Activated T-cell treated with anti-CD3 and anti-CD28 coated beads, Interleukin-2, amount 50 U/mL, for 48 hours (primary cell): ENCODE measurements at regions not wholly inside any gene's neighbourhood (a gene's known extent, or its start where the extent isn't known, plus 50 kb on each side); places are given as distances from the start of the nearest gene placed in this dataset.
"Not testable (repeated sequence)": the region's sequence is repeated elsewhere in the genome, so short reads cannot be mapped to it uniquely, and the experiment has no call there.

Experiments used
- DNase-seq, 2 experiments: peaks; one replicate each; pipeline ENCODE4 v3.0.0-alpha.2; 2020

DNA sequence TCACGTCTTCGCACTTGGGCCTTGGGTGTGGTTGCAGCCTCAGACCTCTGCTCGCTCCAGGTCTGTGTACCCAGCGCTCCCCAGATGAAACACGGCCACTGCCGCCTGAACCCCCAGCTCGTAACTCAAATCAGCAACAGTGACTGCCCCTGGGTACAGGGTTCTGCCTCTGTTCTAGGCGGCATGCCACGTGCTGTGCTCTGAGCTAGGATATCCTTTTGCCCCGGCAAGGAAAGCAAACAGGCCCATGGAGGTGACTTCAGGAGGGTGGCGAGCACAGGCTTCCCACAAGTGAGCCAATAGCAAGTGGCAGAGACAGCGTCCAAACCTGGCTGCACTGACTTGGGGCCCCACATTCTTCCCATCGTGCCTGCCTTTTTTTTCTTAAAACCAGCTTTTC is 96.3 kb upstream of the PZP start:
- not testable (repeated sequence) for DNase-seq

DNA sequence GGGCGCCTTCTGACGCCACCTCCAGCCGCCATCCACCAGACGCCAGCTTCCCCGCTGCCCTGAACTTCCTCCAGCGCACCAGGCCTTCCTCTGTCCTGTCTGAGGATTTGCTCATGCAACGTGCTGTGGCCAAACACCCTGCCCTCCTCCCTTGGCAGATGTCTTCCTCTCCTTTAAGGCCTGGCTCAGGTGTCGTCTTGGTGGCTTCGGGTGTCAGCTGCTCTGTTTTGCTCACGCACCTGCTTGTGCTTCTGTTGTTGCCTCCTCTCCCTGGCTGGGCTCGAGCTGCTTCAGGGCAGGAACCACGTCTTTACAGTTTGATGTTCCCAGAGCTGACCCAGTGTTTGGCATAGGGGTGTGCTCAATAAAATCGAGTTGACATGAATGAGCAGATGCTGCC is 87.7 kb upstream of the PZP start:
- not testable (repeated sequence) for DNase-seq

DNA sequence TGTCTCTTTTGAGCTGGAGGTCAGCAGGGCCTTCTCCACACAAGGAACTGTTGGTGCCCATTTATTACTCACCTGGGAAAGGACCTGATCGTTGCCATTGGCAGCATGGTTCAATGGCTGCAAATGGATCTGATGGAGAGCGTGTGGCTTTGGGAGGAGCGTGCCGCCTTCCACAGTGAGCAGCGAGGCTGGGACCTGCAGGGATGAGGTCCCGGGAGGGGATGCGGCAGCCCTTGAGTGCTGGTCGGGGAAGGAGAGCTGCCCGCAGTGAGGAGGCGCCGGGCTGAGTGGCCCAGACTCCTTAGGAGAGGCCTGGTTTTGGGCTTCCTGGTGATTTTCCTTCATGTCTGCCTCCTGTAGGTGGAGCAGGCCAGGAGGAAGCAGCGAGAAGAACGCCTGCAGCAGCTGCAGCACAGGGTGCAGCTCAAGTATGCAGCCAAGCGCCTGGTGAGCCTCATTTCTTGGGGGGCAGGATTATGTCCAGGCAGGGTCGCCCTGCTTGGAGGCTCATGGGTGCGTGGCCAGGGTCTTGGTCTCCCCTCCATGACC is 86.0 kb upstream of the PZP start:
- not testable (repeated sequence) for DNase-seq

DNA sequence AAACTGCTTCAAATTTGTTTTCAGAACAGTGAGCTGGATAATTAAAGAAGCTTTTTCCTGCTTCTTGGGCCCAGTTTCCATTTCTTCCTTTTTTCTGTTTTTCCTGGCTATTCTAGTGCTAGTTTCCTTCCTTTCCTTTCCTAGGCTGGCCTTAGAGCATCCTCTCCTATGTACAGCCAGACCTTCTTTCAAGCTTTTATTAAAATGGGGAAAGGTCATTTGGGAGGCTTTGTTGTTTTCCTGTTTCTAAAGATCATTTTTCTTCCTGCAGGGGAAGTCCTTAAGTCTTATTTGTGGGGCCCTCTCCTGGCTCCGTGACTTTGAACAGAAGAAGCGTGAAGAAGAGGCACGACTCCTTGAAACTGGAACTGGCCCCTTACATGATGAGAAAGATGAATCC is 85.2 kb upstream of the PZP start:
- DNase-seq, result not testable (repeated sequence)

DNA sequence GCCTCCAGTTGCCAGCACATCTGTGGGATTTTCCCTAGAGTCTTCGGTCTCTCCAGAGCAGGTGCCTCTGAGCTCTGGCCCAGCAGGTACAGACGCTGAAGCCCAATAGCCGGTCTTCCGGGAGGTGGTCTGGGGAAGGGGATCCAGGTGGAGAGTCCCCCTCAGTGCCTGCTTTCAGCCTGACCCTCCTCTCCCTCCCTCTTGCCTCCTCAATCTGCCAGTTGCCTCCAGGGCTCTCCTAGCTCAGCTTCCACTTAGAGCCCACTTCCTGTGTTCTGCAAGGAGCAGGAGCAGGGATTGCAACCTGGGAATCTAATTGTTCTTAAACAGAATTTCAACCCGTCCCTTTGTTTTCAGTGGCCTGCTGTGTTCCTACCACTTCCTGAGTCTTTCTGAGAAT is 81.8 kb upstream of the PZP start:
- DNase-seq, result not testable (repeated sequence)

DNA sequence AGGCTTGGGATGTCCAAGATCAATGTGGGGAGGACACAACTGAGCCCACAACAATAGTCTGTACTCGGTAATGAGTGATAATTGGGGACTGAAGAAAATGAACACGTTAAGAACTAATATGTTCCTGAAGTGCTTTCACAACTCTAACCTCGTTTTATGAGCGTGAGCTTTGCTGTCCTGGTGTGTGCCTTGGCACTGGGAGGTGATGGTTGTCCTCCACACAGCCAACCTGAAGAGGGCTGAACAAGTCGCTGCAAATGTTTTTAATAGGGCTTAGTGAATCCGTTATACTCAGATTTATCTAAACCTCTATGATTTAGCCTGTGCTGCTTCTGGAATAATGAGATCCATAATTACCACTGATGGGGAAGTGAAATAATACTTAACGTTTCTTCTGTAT is 76.5 kb upstream of the PZP start:
- not testable (repeated sequence) for DNase-seq

DNA sequence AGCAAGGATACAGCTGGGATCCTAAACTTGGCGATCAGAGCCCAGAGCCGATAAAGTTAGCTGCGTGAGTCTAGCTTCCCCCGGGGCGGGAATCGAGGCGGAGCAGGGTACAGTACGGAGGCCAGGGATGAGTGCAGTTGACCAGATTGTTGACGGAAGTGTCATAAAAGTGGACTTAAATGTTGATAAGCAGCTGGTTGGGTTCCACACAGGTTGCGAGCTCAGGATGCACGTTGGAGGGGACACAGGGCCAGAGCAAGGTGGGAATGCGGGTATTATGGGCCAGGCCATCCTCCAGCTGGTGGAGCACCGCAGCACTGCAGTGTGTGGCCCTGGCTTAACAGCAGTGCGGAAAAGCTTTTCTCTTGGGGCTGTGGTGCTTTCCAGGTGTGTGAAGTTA is 76.0 kb upstream of the PZP start:
- DNase-seq, result peak; percentile 27

DNA sequence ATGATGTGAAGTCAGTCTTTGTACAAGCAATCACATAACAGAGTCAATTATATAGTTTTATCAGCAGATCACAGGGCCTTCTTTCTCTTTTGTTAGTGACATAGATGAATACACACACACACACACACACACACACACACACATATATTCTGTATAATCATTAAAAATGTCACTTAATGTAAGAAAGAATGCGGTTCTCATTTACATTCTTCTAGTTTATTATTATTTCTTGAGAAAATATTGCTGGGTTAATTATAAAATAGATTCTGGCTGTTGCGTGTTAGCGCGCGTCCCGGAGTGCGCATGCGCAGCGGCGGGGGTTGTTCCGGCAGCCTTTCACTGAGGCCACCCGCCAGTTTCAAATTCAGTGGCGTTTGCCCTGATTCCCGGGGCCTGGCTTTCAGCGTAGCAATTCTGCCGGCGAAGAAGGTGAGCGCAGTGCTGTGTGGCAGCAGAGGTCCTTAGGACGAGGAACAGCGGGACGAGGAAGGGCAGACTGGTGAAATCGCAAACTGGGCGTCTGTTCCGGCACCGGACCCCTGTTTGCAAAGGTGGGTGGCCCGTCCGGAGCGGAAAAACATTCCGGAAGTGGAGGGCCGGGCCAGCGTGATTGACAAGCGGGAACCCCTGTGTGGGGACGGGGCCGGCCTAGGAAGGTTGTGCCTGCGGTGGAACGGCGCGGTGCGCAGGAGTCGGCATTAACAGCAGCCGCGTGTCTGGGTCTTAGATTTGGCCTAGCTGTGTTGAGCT is 75.3 kb upstream of the PZP start:
- DNase-seq, result peak; percentile 76 to 77

DNA sequence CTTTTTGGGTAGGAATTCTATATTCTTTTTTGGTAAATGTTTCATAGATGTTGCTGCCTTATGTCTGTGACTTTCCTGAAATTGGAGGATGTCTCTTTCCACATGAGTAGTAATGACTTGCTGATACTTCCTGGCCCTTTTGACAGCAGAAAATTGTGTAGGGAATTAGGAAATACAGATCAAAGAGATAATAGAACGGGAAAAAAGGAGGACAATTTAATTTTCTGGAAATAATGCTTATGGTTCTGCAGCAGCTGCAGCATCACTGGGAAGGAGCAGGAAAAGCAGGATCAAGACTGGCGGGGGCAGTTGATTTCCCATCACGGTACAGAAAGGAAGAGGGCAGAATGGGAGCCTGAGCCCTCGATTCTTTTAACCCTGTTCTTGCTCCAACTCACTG is 68.8 kb upstream of the PZP start:
- DNase-seq, result no peak

DNA sequence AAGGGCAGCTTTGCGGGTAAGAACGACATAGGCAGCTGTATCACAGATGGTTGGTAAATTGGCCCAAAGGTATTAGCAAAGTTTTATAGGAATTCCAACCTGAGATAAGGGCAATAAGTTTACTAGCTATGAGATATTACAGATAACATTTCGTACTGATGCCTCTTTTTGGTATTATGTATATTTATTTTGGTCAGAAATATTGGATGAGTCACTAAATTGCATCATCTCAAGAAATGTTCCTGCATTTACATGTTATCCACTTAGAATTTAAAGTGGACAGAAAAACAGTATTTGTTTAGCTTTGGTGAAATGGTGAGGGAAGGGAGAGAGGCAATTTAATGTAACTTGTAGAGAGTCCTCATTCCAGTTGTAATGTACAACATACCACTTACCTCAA is 65.1 kb upstream of the PZP start:
- DNase-seq, result no peak

DNA sequence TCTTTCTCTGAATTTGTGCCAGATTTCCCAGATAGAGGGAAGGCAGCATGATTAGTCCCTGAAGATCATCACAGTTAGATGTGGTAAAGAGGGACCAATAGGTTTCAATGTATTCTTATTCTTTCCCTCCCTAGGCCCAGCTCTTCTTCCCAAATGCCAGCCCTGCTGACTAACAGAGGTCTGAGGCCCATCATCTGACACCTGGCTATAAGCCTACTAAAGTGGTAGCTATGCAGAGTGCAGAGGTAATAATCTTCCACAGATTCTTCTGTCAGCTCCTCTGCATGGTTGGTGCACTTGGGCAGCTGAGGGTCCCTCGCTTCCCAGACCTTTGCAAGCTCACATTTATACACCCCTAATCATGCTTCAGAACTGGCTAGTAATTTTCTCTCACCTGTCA is 63.7 kb upstream of the PZP start:
- no peak for DNase-seq

DNA sequence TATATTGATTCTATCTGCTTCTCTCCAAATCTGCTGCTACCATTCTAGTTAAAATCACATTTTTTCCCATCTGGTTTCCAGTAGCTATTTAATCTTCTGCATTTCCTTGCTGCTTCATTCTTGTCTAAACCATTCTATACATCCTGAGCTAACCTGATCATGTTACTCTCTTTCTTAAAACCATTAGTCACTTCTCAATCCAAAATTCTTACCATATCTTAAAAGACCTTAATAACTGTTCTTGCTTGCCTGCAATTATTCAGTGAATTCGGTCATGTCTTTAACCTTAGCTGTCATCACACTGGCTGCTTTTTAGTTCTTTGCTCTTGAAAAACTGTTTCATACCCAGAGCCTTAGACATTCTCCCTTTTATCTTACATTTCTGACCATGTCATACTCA is 56.4 kb upstream of the PZP start:
- no peak for DNase-seq

DNA sequence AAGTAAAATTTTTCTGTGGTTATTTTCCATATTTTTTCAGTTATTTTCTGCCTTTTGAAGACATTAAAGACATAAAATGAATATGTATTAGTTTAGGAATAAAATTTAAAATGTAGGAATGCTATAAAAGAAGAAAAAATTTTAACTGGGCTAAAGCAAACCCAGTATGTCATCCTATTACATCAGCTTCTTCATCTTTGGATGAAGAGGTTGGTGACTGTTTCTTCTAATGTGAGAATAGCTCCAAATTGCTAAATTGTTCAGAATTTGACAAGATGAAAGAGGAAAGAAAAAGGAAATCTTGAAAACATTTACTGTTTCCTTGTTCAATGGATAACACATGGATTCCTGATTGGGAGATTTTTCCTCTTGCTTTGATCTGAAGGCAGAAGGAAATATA is 52.7 kb upstream of the PZP start:
- no peak for DNase-seq

DNA sequence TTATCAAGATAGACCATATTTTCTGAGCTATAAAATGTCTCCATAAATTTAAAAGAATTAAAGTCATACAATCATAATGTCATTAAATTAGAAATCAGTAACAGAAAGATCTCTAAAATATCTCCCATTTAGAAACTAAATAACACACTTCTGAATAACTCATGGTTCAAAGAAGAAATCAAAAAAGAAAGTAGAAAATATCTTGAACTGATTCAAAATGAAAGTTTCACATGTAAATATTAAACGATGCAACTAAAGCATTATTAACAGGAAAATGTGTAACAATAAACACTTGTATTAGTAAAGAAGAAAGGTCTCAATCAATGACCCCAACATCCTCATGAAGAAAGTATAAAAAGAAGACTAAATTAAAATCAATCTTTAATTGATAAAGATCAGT is 50.5 kb upstream of the PZP start:
- no peak for DNase-seq
